ENCODE measurements at regions not wholly inside any gene's neighbourhood (a gene's known extent, or its start where the extent isn't known, plus 50 kb on each side); places are given as distances from the start of the nearest gene placed in this dataset.

- TF ChIP-seq GATA3 (IDR thresholded peaks at IDR 0.05; ENCODE audit: low read depth, low read length) (no peak), GATA2 (IDR thresholded peaks at IDR 0.05; ENCODE audit: low read depth, low read length) (no peak)
Measured at GRCh38 chr14:22432348-22432976, 156.6 kb downstream of the DAD1 start.
